ENCODE measurements at regions not wholly inside any gene's neighbourhood (a gene's known extent, or its start where the extent isn't known, plus 50 kb on each side); places are given as distances from the start of the nearest gene placed in this dataset.

DNA sequence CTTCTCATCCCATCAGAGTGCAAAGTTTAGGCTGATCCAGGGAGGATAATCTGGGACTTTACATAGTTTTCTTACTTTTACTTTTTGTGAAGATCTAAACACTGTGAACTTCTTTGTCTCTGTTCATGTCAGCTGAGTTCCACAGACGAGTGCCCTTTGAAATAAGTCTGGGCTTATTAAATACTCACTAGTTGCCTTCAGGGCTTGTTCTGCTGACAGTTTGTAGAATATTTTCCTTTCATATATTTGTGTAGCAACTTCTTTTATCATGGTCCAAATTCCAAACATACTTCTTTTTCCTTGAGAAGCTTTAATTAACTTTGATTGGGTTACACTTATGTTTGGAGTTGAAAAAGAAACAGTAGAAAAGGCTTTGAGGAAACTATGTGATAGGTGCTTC lies 109.6 kb downstream of the SH2D1A start:
- WGBS, 2 experiments (ENCODE audit: extremely low coverage in 2 of 2, insufficient read length in 1 of 2) = no CpG with 5 or more reads among the region's 1 CpG
- dilution Hi-C loops (cut with HindIII; ENCODE audit: low sequenced_read_pairs, unreplicated experiment) = no loop called here

More for the DNA sequence above, 109.6 kb downstream of the SH2D1A start:
- no TSS peak for BruUV-seq (replicated peaks)
- H2AFZ ChIP-seq (replicated peaks; ENCODE audit: low read length, poor library complexity) = no peak overlapping the region
- H3K56ac ChIP-seq (ENCODE audit: extremely low read depth, insufficient read depth, low read length) = no peak overlapping the region
- intact Hi-C loops (cut with micrococcal nuclease) (no loop called here), in situ Hi-C loops (cut with MboI; ENCODE audit: low sequenced_read_pairs) (no loop called here)
- no peak overlapping the region for H3K4me2 ChIP-seq (ENCODE audit: low read depth, low read length)
- no peaks in the 10 kb centered on the region for H3K9me3 ChIP-seq (ENCODE audit: control insufficient read depth, insufficient read depth, low read length)
- no peak overlapping the region for H3K23ac ChIP-seq (ENCODE audit: low read depth, low read length)
- no peak overlapping the region for H2AK5ac ChIP-seq (ENCODE audit: low read depth, low read length)
- no peak overlapping the region for H2BK120ac ChIP-seq (ENCODE audit: low read depth, low read length)
- no peak for DNase-seq
- H4K20me1 ChIP-seq (ENCODE audit: insufficient read depth, low read length) = no peaks in the 10 kb centered on the region
- H3K9ac ChIP-seq (ENCODE audit: low read depth, low read length) = no peak overlapping the region
- no peak overlapping the region for H2BK20ac ChIP-seq (ENCODE audit: low read depth, low read length)
- no peak overlapping the region for H3K4me3 ChIP-seq (ENCODE audit: insufficient read depth, low read depth, low read length)
- no peak overlapping the region for H3K27ac ChIP-seq (ENCODE audit: insufficient read depth, low read length)
- no peaks in the 10 kb centered on the region for H3K27me3 ChIP-seq (ENCODE audit: control insufficient read depth, insufficient read depth, low read length)
- no peak overlapping the region for H4K8ac ChIP-seq (ENCODE audit: low read depth in 2 of 2, low read length in 2 of 2)
- TF ChIP-seq MXI1 (IDR thresholded peaks at IDR 0.05; ENCODE audit: borderline replicate concordance, low read depth, low read length) (no peak), CHD1 (IDR thresholded peaks at IDR 0.05; ENCODE audit: low read depth, low read length) (no peak), BHLHE40 (IDR thresholded peaks at IDR 0.05; ENCODE audit: low read depth, low read length) (no peak), CTCF (conservative IDR thresholded peaks at IDR 0.05; ENCODE audit: low read depth, low read length) (no peak), POLR2A (IDR thresholded peaks at IDR 0.05; ENCODE audit: low read depth, low read length) (no peak), FOS (IDR thresholded peaks at IDR 0.05; ENCODE audit: low read depth, low read length) (no peak), RFX5 (IDR thresholded peaks at IDR 0.05; ENCODE audit: low read depth, low read length) (no peak)
- TF ChIP-seq, protein P1, sequence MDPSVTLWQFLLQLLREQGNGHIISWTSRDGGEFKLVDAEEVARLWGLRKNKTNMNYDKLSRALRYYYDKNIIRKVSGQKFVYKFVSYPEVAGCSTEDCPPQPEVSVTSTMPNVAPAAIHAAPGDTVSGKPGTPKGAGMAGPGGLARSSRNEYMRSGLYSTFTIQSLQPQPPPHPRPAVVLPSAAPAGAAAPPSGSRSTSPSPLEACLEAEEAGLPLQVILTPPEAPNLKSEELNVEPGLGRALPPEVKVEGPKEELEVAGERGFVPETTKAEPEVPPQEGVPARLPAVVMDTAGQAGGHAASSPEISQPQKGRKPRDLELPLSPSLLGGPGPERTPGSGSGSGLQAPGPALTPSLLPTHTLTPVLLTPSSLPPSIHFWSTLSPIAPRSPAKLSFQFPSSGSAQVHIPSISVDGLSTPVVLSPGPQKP (IDR thresholded peaks at IDR 0.05; ENCODE audit: borderline replicate concordance, low read depth, low read length) = no peak
- POLR2A ChIA-PET (ENCODE audit: unreplicated experiment) = no interaction called here
- H3K9me1 ChIP-seq (ENCODE audit: insufficient read depth, low read length) = no peaks in the 10 kb centered on the region
- no peak overlapping the region for H3K4ac ChIP-seq (ENCODE audit: low read depth, low read length)
- no peak overlapping the region for H4K91ac ChIP-seq (ENCODE audit: insufficient read depth, low read depth, low read length)
- H2BK15ac ChIP-seq (ENCODE audit: low read depth, low read length) = no peak overlapping the region
- H3K14ac ChIP-seq (replicated peaks; ENCODE audit: low read depth, low read length) = no peak overlapping the region
- CTCF ChIA-PET = no interaction called here
- H3K4me1 ChIP-seq (ENCODE audit: control insufficient read depth, insufficient read depth, low read length) = no peaks in the 10 kb centered on the region
- no peak overlapping the region for H3K18ac ChIP-seq (ENCODE audit: low read depth, low read length)
- no peak for ATAC-seq (ENCODE audit: low read depth)
- H3K36me3 ChIP-seq (ENCODE audit: control insufficient read depth, insufficient read depth, low read length) = no peaks in the 10 kb centered on the region
- H4K5ac ChIP-seq (ENCODE audit: low read depth, low read length) = no peak overlapping the region
- no peak overlapping the region for H2AK9ac ChIP-seq (replicated peaks; ENCODE audit: low read depth, low read length, poor library complexity)
- H2BK5ac ChIP-seq (ENCODE audit: low read depth, low read length, poor library complexity, severe bottlenecking) = no peak overlapping the region
- no peaks in the 10 kb centered on the region for H3K79me1 ChIP-seq (ENCODE audit: low read depth in 1 of 2, low read length in 2 of 2)
